Adipocyte (in vitro differentiated cells): ENCODE measurements at regions not wholly inside any gene's neighbourhood (a gene's known extent, or its start where the extent isn't known, plus 50 kb on each side); places are given as distances from the start of the nearest gene placed in this dataset.

Source experiments
- DNase-seq: peaks from one replicate; pipeline ENCODE4 v3.0.0-alpha.2; 2015; ENCODE audit warnings: low read depth
- H3K27me3 ChIP-seq: replicated peaks from 2 replicates; pipeline ENCODE4 v1.7.0; 2013; ENCODE audit warnings: mild to moderate bottlenecking, low read length, moderate library complexity; ENCODE audit not compliant: control insufficient read depth, insufficient read depth
- H3K36me3 ChIP-seq: 2 replicates; pipeline ENCODE4 v1.7.0; 2013; ENCODE audit warnings: low read length, mild to moderate bottlenecking, moderate library complexity; ENCODE audit not compliant: control insufficient read depth, insufficient read depth, severe bottlenecking
- H3K4me1 ChIP-seq: 2 replicates; pipeline ENCODE4 v1.7.0; 2013; ENCODE audit warnings: mild to moderate bottlenecking, low read length, moderate library complexity; ENCODE audit not compliant: control insufficient read depth, insufficient read depth
- H3K4me3 ChIP-seq: 2 replicates; pipeline ENCODE4 v1.7.0; 2013; ENCODE audit warnings: mild to moderate bottlenecking, low read length, moderate library complexity
- H3K9ac ChIP-seq: 2 replicates; pipeline ENCODE4 v1.7.0; 2013; ENCODE audit warnings: mild to moderate bottlenecking, low read length, moderate library complexity
- H3K9me3 ChIP-seq: 2 replicates; pipeline ENCODE4 v1.7.0; 2013; ENCODE audit warnings: mild to moderate bottlenecking, low read length, moderate library complexity; ENCODE audit not compliant: control insufficient read depth

- Histone ChIP-seq H3K4me1 (no peaks in the 10 kb centered on the region), H3K27me3 (no peaks in the 10 kb centered on the region), H3K4me3 (no peak overlapping the region), H3K9ac (no peak overlapping the region), H3K9me3 (no peaks in the 10 kb centered on the region), H3K36me3 (no peaks in the 10 kb centered on the region)
- DNase-seq = no peak
Observed at GRCh38 chr2:146031158-146031557, 1511.2 kb upstream of the ZEB2 start.

- H3K9ac ChIP-seq = no peak overlapping the region
Observed at GRCh38 chr2:146027156-146027555, 1507.2 kb upstream of the ZEB2 start.

GRCh38 chr2:146025519-146025918, 1505.6 kb upstream of the ZEB2 start:
- no peak overlapping the region for H3K4me3 ChIP-seq
- H3K9me3 ChIP-seq = no peaks in the 10 kb centered on the region
- H3K9ac ChIP-seq = no peak overlapping the region
- no peaks in the 10 kb centered on the region for H3K36me3 ChIP-seq
- no peaks in the 10 kb centered on the region for H3K4me1 ChIP-seq
- H3K27me3 ChIP-seq = no peaks in the 10 kb centered on the region
- no peak for DNase-seq

More at GRCh38 chr2:146027156-146027555, 1507.2 kb upstream of the ZEB2 start:
- H3K4me3 ChIP-seq = no peak overlapping the region
- no peak for DNase-seq
- no peaks in the 10 kb centered on the region for H3K36me3 ChIP-seq
- no peaks in the 10 kb centered on the region for H3K4me1 ChIP-seq
- H3K9me3 ChIP-seq = no peaks in the 10 kb centered on the region
- H3K27me3 ChIP-seq = no peaks in the 10 kb centered on the region

- Histone ChIP-seq H3K4me3 (no peak overlapping the region), H3K4me1 (no peaks in the 10 kb centered on the region)
- DNase-seq = no peak
Observed at GRCh38 chr2:146024212-146024743, 1504.4 kb upstream of the ZEB2 start.

GRCh38 chr2:146004462-146004861, 1484.5 kb upstream of the ZEB2 start:
- H3K27me3 ChIP-seq = no peaks in the 10 kb centered on the region
- H3K9ac ChIP-seq = no peak overlapping the region
- no peaks in the 10 kb centered on the region for H3K4me1 ChIP-seq
- no peaks in the 10 kb centered on the region for H3K9me3 ChIP-seq
- H3K36me3 ChIP-seq = no peaks in the 10 kb centered on the region
- DNase-seq = peak; percentile 83
- H3K4me3 ChIP-seq = no peak overlapping the region

More at GRCh38 chr2:146024212-146024743, 1504.4 kb upstream of the ZEB2 start:
- no peaks in the 10 kb centered on the region for H3K36me3 ChIP-seq
- H3K27me3 ChIP-seq = no peaks in the 10 kb centered on the region
- no peak overlapping the region for H3K9ac ChIP-seq
- no peaks in the 10 kb centered on the region for H3K9me3 ChIP-seq

GRCh38 chr2:146003337-146003736, 1483.4 kb upstream of the ZEB2 start:
- no peak for DNase-seq
- Histone ChIP-seq H3K9me3 (no peaks in the 10 kb centered on the region), H3K36me3 (no peaks in the 10 kb centered on the region), H3K27me3 (no peaks in the 10 kb centered on the region), H3K4me1 (no peaks in the 10 kb centered on the region), H3K9ac (no peak overlapping the region), H3K4me3 (no peak overlapping the region)

GRCh38 chr2:145994910-145995309, 1475.0 kb upstream of the ZEB2 start:
- Histone ChIP-seq H3K9me3 (peaks cover 26% of the 10 kb centered on the region), H3K4me1 (peaks cover 3% of the 10 kb centered on the region), H3K9ac (no peak overlapping the region), H3K4me3 (no peak overlapping the region), H3K36me3 (no peaks in the 10 kb centered on the region), H3K27me3 (no peaks in the 10 kb centered on the region)
- no peak for DNase-seq

- no peak overlapping the region for H3K9ac ChIP-seq
- no peak overlapping the region for H3K4me3 ChIP-seq
- DNase-seq = no peak
- H3K9me3 ChIP-seq = peaks cover 26% of the 10 kb centered on the region
- H3K27me3 ChIP-seq = no peaks in the 10 kb centered on the region
- H3K4me1 ChIP-seq = peaks cover 3% of the 10 kb centered on the region
- no peaks in the 10 kb centered on the region for H3K36me3 ChIP-seq
Observed at GRCh38 chr2:145992572-145992971, 1472.7 kb upstream of the ZEB2 start.

GRCh38 chr2:145987793-145988192, 1467.9 kb upstream of the ZEB2 start:
- H3K9ac ChIP-seq = no peak overlapping the region
- H3K4me1 ChIP-seq = peaks cover 20% of the 10 kb centered on the region
- H3K36me3 ChIP-seq = no peaks in the 10 kb centered on the region
- H3K4me3 ChIP-seq = no peak overlapping the region
- no peaks in the 10 kb centered on the region for H3K27me3 ChIP-seq
- no peaks in the 10 kb centered on the region for H3K9me3 ChIP-seq
- DNase-seq = no peak

- Histone ChIP-seq H3K36me3 (no peaks in the 10 kb centered on the region), H3K4me1 (peaks cover 20% of the 10 kb centered on the region), H3K27me3 (no peaks in the 10 kb centered on the region), H3K9me3 (no peaks in the 10 kb centered on the region), H3K4me3 (no peak overlapping the region), H3K9ac (no peak overlapping the region)
- no peak for DNase-seq
Observed at GRCh38 chr2:145985517-145985916, 1465.6 kb upstream of the ZEB2 start.

GRCh38 chr2:145984580-145984979, 1464.7 kb upstream of the ZEB2 start:
- DNase-seq = peak; percentile 25
- Histone ChIP-seq H3K27me3 (no peaks in the 10 kb centered on the region), H3K9ac (no peak overlapping the region), H3K36me3 (no peaks in the 10 kb centered on the region), H3K4me3 (no peak overlapping the region), H3K4me1 (peaks cover 17% of the 10 kb centered on the region), H3K9me3 (no peaks in the 10 kb centered on the region)

- DNase-seq = no peak
- Histone ChIP-seq H3K9ac (no peak overlapping the region), H3K4me1 (peaks cover 9% of the 10 kb centered on the region), H3K9me3 (no peaks in the 10 kb centered on the region), H3K4me3 (no peak overlapping the region), H3K27me3 (no peaks in the 10 kb centered on the region), H3K36me3 (no peaks in the 10 kb centered on the region)
Observed at GRCh38 chr2:145980318-145980717, 1460.4 kb upstream of the ZEB2 start.
